ENCODE measurements at regions not wholly inside any gene's neighbourhood (a gene's known extent, or its start where the extent isn't known, plus 50 kb on each side); places are given as distances from the start of the nearest gene placed in this dataset.

DNA sequence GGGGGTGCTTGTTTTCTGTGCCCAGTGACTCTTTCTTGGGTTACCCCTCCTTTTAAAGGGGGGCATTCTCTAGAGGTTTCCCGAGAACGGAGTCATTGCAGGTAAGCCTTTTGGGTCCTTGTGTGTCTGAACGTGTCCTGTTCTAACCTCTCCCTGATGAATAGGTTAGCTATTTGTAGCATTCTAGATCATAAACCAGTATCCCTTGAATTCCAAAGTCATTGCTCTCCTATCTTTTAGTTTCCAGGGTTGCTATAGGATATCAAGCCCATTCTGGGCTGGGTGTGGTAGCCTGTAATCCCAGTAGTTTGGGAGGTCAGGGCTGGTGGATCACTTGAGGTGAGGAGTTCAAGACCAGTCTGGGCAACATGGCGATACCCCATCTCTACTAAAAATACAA is 65.9 kb upstream of the YWHAQ start:
- H3K27ac ChIP-seq: no peak overlapping the region
- no peaks in the 10 kb centered on the region for H3K79me2 ChIP-seq
- H3K4me1 ChIP-seq: no peaks in the 10 kb centered on the region
- H3K4me2 ChIP-seq (ENCODE audit: low read length): no peak overlapping the region
- no peaks in the 10 kb centered on the region for H3K9me3 ChIP-seq (ENCODE audit: control insufficient read depth, low read length)
- no peaks in the 10 kb centered on the region for H3K27me3 ChIP-seq (ENCODE audit: control insufficient read depth, insufficient read depth, low read length)
- H3K9ac ChIP-seq: no peak overlapping the region
- no peaks in the 10 kb centered on the region for H3K36me3 ChIP-seq (ENCODE audit: control insufficient read depth, insufficient read depth, low read length)
- TF ChIP-seq, protein P1, sequence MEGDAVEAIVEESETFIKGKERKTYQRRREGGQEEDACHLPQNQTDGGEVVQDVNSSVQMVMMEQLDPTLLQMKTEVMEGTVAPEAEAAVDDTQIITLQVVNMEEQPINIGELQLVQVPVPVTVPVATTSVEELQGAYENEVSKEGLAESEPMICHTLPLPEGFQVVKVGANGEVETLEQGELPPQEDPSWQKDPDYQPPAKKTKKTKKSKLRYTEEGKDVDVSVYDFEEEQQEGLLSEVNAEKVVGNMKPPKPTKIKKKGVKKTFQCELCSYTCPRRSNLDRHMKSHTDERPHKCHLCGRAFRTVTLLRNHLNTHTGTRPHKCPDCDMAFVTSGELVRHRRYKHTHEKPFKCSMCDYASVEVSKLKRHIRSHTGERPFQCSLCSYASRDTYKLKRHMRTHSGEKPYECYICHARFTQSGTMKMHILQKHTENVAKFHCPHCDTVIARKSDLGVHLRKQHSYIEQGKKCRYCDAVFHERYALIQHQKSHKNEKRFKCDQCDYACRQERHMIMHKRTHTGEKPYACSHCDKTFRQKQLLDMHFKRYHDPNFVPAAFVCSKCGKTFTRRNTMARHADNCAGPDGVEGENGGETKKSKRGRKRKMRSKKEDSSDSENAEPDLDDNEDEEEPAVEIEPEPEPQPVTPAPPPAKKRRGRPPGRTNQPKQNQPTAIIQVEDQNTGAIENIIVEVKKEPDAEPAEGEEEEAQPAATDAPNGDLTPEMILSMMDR (IDR thresholded peaks at IDR 0.05): no peak
- H2AFZ ChIP-seq: no peak overlapping the region
- H3K4me3 ChIP-seq (ENCODE audit: low read depth, low read length): no peak overlapping the region

DNA sequence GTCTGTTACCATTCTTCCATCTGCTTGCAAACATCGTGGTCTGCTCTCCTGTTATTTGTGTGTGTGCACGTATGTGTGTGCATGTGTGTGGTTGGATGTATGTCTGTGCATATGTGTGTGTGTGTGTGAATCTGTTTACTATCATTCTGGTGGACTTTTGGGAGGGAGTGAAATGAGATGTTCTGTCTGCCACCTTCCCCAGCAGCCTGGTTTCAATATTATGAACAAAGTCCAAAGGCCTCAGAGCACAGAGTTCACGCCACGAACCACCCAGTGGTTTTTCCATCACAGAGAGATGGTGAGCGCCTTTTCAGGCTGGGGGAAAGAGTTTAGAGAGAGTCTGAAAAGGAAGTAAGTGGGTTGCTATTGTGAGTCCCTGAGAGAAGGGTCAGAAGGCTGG is 67.1 kb upstream of the YWHAQ start:
- no peak overlapping the region for H3K9ac ChIP-seq
- H3K9me3 ChIP-seq (ENCODE audit: control insufficient read depth, low read length): no peaks in the 10 kb centered on the region
- H3K79me2 ChIP-seq: no peaks in the 10 kb centered on the region
- no peak overlapping the region for H3K4me2 ChIP-seq (ENCODE audit: low read length)
- H2AFZ ChIP-seq: no peak overlapping the region
- no peak overlapping the region for H3K4me3 ChIP-seq (ENCODE audit: low read depth, low read length)
- TF ChIP-seq, protein P1 (IDR thresholded peaks at IDR 0.05): no peak
- H3K27me3 ChIP-seq (ENCODE audit: control insufficient read depth, insufficient read depth, low read length): no peaks in the 10 kb centered on the region
- H3K27ac ChIP-seq: no peak overlapping the region
- no peaks in the 10 kb centered on the region for H3K4me1 ChIP-seq
- H3K36me3 ChIP-seq (ENCODE audit: control insufficient read depth, insufficient read depth, low read length): no peaks in the 10 kb centered on the region

DNA sequence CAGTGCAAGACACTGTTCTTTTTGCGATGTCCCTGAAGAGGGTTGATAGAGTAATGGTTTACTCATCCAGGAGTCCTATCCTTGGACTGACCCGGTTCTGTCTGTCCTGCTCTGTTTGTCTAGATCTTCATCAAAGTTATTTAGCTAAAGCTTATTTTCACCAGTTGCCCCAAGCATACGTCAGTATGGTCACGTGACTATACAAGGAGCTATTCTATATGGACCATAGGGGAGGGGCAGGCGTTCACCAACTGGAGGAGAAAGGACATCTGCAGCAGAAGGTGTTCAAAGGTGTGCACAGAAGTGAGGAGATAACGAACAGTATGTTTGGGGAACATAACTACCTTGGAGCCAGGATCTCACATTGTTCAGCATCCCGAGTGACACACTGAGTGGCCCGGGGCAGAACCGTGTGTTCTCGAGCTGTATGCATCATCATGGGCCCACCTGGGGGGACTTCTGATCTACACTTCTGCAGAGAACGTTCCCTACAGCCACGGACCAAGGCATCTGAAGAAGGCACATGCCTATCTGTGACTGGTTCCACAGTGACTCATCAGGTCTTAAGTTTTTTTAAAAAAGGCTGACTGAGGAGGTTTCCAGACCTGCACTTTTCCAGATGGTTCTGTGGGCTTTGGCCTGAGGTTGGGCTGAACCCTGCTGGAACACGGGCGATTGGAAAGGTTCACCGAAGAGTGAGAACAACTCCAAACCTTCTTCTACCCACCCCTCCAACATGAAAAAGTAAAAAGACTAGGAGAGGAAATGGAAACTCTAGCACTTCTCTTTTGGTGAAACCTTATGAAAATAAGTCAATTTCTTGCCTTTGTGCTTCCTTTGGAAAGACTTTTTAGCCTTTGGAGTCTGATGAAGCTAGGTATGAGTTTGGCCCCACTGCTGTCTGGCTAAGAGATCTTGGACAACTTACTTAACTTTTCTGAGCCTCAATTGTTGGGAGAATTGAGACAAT is 68.6 kb upstream of the YWHAQ start:
- H3K27ac ChIP-seq: no peak overlapping the region
- no peak overlapping the region for H3K9ac ChIP-seq
- H3K27me3 ChIP-seq (ENCODE audit: control insufficient read depth, insufficient read depth, low read length): no peaks in the 10 kb centered on the region
- no peaks in the 10 kb centered on the region for H3K4me1 ChIP-seq
- H2AFZ ChIP-seq: no peak overlapping the region
- no peaks in the 10 kb centered on the region for H3K79me2 ChIP-seq
- H3K9me3 ChIP-seq (ENCODE audit: control insufficient read depth, low read length): no peaks in the 10 kb centered on the region
- H3K4me2 ChIP-seq (ENCODE audit: low read length): no peak overlapping the region
- H3K4me3 ChIP-seq (ENCODE audit: low read depth, low read length): no peak overlapping the region
- TF ChIP-seq, protein P1 (IDR thresholded peaks at IDR 0.05): no peak
- no peaks in the 10 kb centered on the region for H3K36me3 ChIP-seq (ENCODE audit: control insufficient read depth, insufficient read depth, low read length)

DNA sequence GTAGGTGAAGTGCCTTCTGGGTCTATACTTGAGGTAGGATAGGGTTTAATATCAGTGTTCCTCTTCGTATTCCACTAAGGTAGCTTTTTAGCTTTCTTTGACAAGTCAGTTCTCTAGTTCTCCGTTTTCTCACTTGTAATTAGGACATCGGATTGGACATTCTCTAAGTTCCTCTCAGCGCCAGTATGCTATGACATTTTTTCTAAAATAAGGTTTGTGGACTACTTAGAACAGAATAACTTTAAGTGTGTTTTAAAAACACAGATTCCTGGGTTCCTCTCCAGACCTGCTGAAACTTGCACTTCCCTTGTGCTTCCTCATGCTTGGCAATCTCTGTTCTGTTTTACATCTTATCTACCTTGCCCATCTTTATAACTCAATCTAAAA is 69.3 kb upstream of the YWHAQ start:
- Histone ChIP-seq H3K4me2 (ENCODE audit: low read length) (no peak overlapping the region), H3K27me3 (ENCODE audit: control insufficient read depth, insufficient read depth, low read length) (no peaks in the 10 kb centered on the region), H3K79me2 (no peaks in the 10 kb centered on the region), H3K9ac (no peak overlapping the region), H3K36me3 (ENCODE audit: control insufficient read depth, insufficient read depth, low read length) (no peaks in the 10 kb centered on the region), H3K27ac (no peak overlapping the region), H3K4me3 (ENCODE audit: low read depth, low read length) (no peak overlapping the region), H2AFZ (no peak overlapping the region), H3K4me1 (no peaks in the 10 kb centered on the region), H3K9me3 (ENCODE audit: control insufficient read depth, low read length) (no peaks in the 10 kb centered on the region)
- TF ChIP-seq, protein P1 (IDR thresholded peaks at IDR 0.05): no peak
